Spleen (tissue), 7 donors: ENCODE measurements at regions not wholly inside any gene's neighbourhood (a gene's known extent, or its start where the extent isn't known, plus 50 kb on each side); places are given as distances from the start of the nearest gene placed in this dataset.

Experiments
- POLR2AphosphoS5 ChIP-seq, 3 donors: sonication (generic); formaldehyde crosslinking; IDR thresholded peaks; one replicate each; pipeline ENCODE4 v1.5.1; 2017; ENCODE audit warnings: antibody characterized with exemption in 3 of 3
- TF ChIP-seq, protein P1 (sequence below), 11 experiments: fragments of 200-600 bp in 7 of 11; fragments of 450-650 bp in 4 of 11; sonication (generic) in 4 of 11; IDR thresholded peaks in 8 of 11; conservative IDR thresholded peaks in 3 of 11; 1 replicate in 7 of 11; 2 replicates in 4 of 11; pipeline versions ENCODE4 v1.4.0 to v1.8.0; 2016 to 2021; ENCODE audit warnings: antibody characterized with exemption in 11 of 11, inconsistent platforms in 4 of 11, mild to moderate bottlenecking in 1 of 11
- donor health status: DM: no; HTN: no; CAD: no; lungs with moderate emphysema.
- donor health status: DM: no; HTN: no; CAD: no.
- donor health status: DM: no; HTN: no; CAD: no.

DNA sequence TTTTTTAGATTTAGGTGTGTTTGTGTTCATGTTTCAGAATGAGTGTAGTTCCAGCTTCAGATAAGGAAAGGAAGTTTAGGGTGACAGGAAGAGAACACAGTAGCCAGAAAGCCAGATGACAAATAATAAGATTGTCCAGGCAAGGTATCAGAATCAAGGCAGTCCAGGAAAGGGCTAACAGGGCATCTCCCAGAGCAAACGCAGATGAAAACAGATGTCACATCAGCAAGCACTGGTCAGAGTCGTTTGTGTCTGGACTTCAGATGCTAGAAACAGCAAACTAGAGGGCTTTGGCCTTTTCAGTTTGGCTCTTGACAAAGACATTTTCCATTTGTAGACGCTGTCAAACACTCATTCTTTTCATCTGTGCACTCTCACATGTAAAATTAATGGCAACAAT is 65.5 kb downstream of the VIP start:
- TF ChIP-seq POLR2AphosphoS5 (IDR thresholded peaks at IDR 0.05), result no peak
- TF ChIP-seq, protein P1, sequence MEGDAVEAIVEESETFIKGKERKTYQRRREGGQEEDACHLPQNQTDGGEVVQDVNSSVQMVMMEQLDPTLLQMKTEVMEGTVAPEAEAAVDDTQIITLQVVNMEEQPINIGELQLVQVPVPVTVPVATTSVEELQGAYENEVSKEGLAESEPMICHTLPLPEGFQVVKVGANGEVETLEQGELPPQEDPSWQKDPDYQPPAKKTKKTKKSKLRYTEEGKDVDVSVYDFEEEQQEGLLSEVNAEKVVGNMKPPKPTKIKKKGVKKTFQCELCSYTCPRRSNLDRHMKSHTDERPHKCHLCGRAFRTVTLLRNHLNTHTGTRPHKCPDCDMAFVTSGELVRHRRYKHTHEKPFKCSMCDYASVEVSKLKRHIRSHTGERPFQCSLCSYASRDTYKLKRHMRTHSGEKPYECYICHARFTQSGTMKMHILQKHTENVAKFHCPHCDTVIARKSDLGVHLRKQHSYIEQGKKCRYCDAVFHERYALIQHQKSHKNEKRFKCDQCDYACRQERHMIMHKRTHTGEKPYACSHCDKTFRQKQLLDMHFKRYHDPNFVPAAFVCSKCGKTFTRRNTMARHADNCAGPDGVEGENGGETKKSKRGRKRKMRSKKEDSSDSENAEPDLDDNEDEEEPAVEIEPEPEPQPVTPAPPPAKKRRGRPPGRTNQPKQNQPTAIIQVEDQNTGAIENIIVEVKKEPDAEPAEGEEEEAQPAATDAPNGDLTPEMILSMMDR (IDR thresholded peaks at IDR 0.05 in 8 of 11, conservative IDR thresholded peaks at IDR 0.05 in 3 of 11), result no peak
